Body of pancreas (tissue), 4 donors: ENCODE measurements at regions not wholly inside any gene's neighbourhood (a gene's known extent, or its start where the extent isn't known, plus 50 kb on each side); places are given as distances from the start of the nearest gene placed in this dataset.

ENCODE experiments used
- ATAC-seq: fragments of 150-250 bp; one replicate; pipeline ENCODE4 v1.9.1; 2016
- DNase-seq, 4 donors: peaks; one replicate each; pipeline ENCODE4 v3.0.0-alpha.2; 2019
- H3K27ac ChIP-seq, 4 donors: fragments of 200-600 bp; sonication (generic); 1 replicate in 3 of 4; 2 replicates in 1 of 4; pipeline versions ENCODE4 v1.5.1 to v1.6.1; 2016 to 2019; ENCODE audit warnings: mild to moderate bottlenecking in 1 of 4, mixed read lengths in 1 of 4, moderate library complexity in 1 of 4
- H3K27me3 ChIP-seq, 2 donors: fragments of 200-600 bp; sonication (generic); one replicate each; pipeline ENCODE4 v1.6.0; 2016; ENCODE audit warnings: mild to moderate bottlenecking in 1 of 2
- H3K36me3 ChIP-seq, 2 donors: fragments of 200-600 bp; sonication (generic); replicated peaks in 1 of 2; 2 replicates each; pipeline ENCODE4 v1.5.1; 2016; ENCODE audit warnings: low read depth in 2 of 2; ENCODE audit not compliant: insufficient read depth in 1 of 2
- H3K4me1 ChIP-seq: fragments of 200-600 bp; sonication (generic); one replicate; pipeline ENCODE4 v1.6.0; 2016
- H3K4me3 ChIP-seq, 2 donors: fragments of 200-600 bp; sonication (generic); 1 replicate in 1 of 2; 2 replicates in 1 of 2; pipeline ENCODE4 v1.5.1; 2016 to 2019
- H3K9me3 ChIP-seq, 3 donors: fragments of 200-600 bp; sonication (generic); 1 replicate in 2 of 3; 2 replicates in 1 of 3; pipeline ENCODE4 v1.5.1; 2016
- CTCF ChIP-seq, 7 experiments: fragments of 450-650 bp in 4 of 7; fragments of 200-600 bp in 3 of 7; sonication (generic) in 3 of 7; IDR thresholded peaks; one replicate each; pipeline ENCODE4 v1.5.1; 2016 to 2019; ENCODE audit warnings: antibody characterized with exemption in 7 of 7
- POLR2A ChIP-seq, 3 donors: fragments of 450-650 bp; IDR thresholded peaks; one replicate each; pipeline ENCODE4 v1.6.1; 2016; ENCODE audit warnings: antibody characterized with exemption in 3 of 3, mild to moderate bottlenecking in 2 of 3
- WGBS, 2 donors: methylation state at CpG; one replicate each; pipeline ENCODE4 v1.1.5; 2017; 5-methylcytosine and 5-hydroxymethylcytosine counted together
- intact Hi-C: fragments of 100-400 bp; cut with DNase I; formaldehyde crosslinking; loops from one replicate; pipeline ENCODE4 v1.15.1; 2023

DNA sequence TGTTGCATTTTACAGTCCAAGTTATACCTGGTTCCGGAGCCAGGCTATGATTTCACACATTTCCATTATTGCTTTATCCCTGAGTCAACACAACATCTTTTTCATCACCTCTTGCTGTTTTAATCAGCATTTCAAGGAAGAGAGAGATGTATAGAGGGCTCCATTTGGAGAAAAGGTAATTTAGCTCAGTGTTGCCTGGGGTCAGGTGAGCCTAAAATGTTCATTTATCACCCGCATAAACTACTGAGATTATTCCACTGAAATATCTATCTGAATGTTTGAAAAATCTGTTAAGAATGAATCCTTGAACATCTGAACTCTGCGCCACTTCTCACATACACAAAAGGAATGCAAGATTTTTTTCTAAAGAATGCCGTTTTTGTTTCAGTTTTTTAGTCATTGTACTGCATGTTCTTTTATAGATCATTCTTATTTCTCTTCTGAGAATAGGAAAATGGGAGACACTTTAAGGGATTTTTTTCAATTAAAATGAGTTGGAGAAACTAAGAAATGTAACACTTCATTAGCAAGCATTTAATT, 51.5 kb upstream of the AGTR1 start:
- H3K27me3 ChIP-seq = no peaks in the 10 kb centered on the region
- no peaks in the 10 kb centered on the region for H3K9me3 ChIP-seq
- H3K27ac ChIP-seq = no peak overlapping the region
- H3K36me3 ChIP-seq = no peaks in the 10 kb centered on the region
- no peaks in the 10 kb centered on the region for H3K4me1 ChIP-seq
- DNase-seq (no peak), ATAC-seq (no peak)
- 86 to 87% methylated on average over 4 of the region's 4 CpGs for WGBS, 2 donors
- intact Hi-C loops = no loop called here
- TF ChIP-seq POLR2A (IDR thresholded peaks at IDR 0.05) = no peak
- TF ChIP-seq CTCF (IDR thresholded peaks at IDR 0.05) = no peak
- H3K4me3 ChIP-seq = no peak overlapping the region
